Keratinocyte (primary cell): ENCODE measurements at regions not wholly inside any gene's neighbourhood (a gene's known extent, or its start where the extent isn't known, plus 50 kb on each side); places are given as distances from the start of the nearest gene placed in this dataset.

Source experiments
- DNase-seq: peaks from one replicate; pipeline ENCODE4 v3.0.0-alpha.2; 2011; ENCODE audit warnings: low read depth, missing footprints, low spot score
- FAIRE-seq: peaks from 2 replicates; lab custom pipeline; 2011; peaks lifted over from hg19 to GRCh38; lab: Jason Lieb, UNC
- H2AFZ ChIP-seq: 2 replicates; pipeline ENCODE4 v1.6.0; 2012; ENCODE audit warnings: low read length, control low read depth, inconsistent platforms; ENCODE audit not compliant: control insufficient read depth
- H3K27ac ChIP-seq: 2 replicates; pipeline ENCODE4 v1.5.1; 2011; ENCODE audit warnings: low read length; ENCODE audit not compliant: control insufficient read depth, insufficient read depth
- H3K27me3 ChIP-seq: 3 replicates; pipeline ENCODE4 v1.6.0; 2011; ENCODE audit warnings: low read length; ENCODE audit not compliant: control insufficient read depth, insufficient read depth; ENCODE audit errors: extremely low read depth
- H3K36me3 ChIP-seq, 2 experiments: 2 replicates in 1 of 2; 3 replicates in 1 of 2; pipeline ENCODE4 v1.5.1; 2011; ENCODE audit warnings: low read length in 2 of 2, mild to moderate bottlenecking in 1 of 2; ENCODE audit not compliant: control insufficient read depth in 2 of 2, insufficient read depth in 2 of 2; ENCODE audit errors: extremely low read depth in 1 of 2
- H3K4me1 ChIP-seq: 3 replicates; pipeline ENCODE4 v1.5.1; 2011; ENCODE audit warnings: low read length; ENCODE audit not compliant: control insufficient read depth, insufficient read depth; ENCODE audit errors: extremely low read depth
- H3K4me2 ChIP-seq: 3 replicates; pipeline ENCODE4 v1.6.0; 2011; ENCODE audit warnings: low read depth, low read length; ENCODE audit not compliant: control insufficient read depth, insufficient read depth; ENCODE audit errors: extremely low read depth
- H3K4me3 ChIP-seq, 3 experiments: fragments of 200-600 bp in 1 of 3; sonication (generic) in 1 of 3; 2 replicates in 2 of 3; 3 replicates in 1 of 3; pipeline ENCODE4 v1.5.1; 2011 to 2016; ENCODE audit warnings: low read length in 3 of 3, mild to moderate bottlenecking in 3 of 3, control low read depth in 2 of 3, inconsistent platforms in 1 of 3, low read depth in 1 of 3, mixed read lengths in 1 of 3, mixed run types in 1 of 3, moderate library complexity in 1 of 3; ENCODE audit not compliant: control insufficient read depth in 2 of 3, insufficient read depth in 2 of 3; ENCODE audit errors: extremely low read depth in 1 of 3
- H3K79me2 ChIP-seq: 2 replicates; pipeline ENCODE4 v1.6.0; 2012; ENCODE audit warnings: low read length; ENCODE audit not compliant: control insufficient read depth, insufficient read depth
- H3K9ac ChIP-seq: 3 replicates; pipeline ENCODE4 v1.6.0; 2011; ENCODE audit warnings: low read length; ENCODE audit not compliant: control insufficient read depth, insufficient read depth; ENCODE audit errors: extremely low read depth
- H3K9me1 ChIP-seq: 3 replicates; pipeline ENCODE4 v1.6.0; 2011; ENCODE audit warnings: low read length; ENCODE audit not compliant: control insufficient read depth, insufficient read depth; ENCODE audit errors: extremely low read depth
- H3K9me3 ChIP-seq: 2 replicates; pipeline ENCODE4 v1.5.1; 2012; ENCODE audit warnings: low read depth, low read length; ENCODE audit not compliant: control insufficient read depth
- H4K20me1 ChIP-seq: 3 replicates; pipeline ENCODE4 v1.6.0; 2011; ENCODE audit warnings: low read length; ENCODE audit not compliant: control insufficient read depth, insufficient read depth; ENCODE audit errors: extremely low read depth
- EZH2 ChIP-seq: IDR thresholded peaks from one replicate; pipeline ENCODE4 v1.6.1; 2012; ENCODE audit warnings: inconsistent platforms, mild to moderate bottlenecking, low read length, moderate library complexity
- dilution Hi-C: fragments of 300-500 bp; cut with MboI; formaldehyde crosslinking; loops from one replicate; pipeline ENCODE4 v1.7.0; 2020; ENCODE audit warnings: low sequenced_read_pairs; ENCODE audit not compliant: extremely low pct_ligation_motif_present
- TF ChIP-seq, protein P1 (sequence below), 3 experiments: IDR thresholded peaks in 1 of 3; conservative IDR thresholded peaks in 1 of 3; optimal IDR thresholded peaks in 1 of 3; 2 replicates in 2 of 3; 3 replicates in 1 of 3; pipeline versions ENCODE3 to v1.5.1; 2011; ENCODE audit warnings: low read length in 3 of 3, mild to moderate bottlenecking in 3 of 3, moderate library complexity in 2 of 3, control low read depth in 1 of 3, inconsistent platforms in 1 of 3; ENCODE audit not compliant: insufficient read depth in 2 of 3; ENCODE audit errors: extremely low read depth in 1 of 3

DNA sequence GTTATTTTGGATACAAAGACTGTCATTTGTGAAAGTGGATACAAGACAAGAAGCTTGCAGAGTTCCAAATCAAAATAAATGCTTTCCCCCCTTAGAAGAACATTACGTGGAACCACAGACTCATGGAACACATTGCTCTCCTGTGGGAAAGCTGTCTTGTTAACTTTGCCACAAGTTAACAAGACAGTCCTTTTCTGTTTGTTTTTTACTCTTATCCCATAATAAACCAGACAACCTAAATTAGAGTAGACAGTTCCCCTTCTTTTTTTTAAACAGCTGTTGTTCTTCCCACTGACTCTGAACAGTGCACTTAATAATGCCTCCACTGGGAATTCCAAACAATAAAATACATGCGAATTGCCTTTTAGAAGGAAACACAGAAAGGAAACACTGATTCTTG lies 255.3 kb upstream of the UBE2E2 start:
- FAIRE-seq = no peak
- Histone ChIP-seq H3K4me1 (no peaks in the 10 kb centered on the region), H3K36me3 (no peaks in the 10 kb centered on the region), H2AFZ (no peak overlapping the region), H3K79me2 (no peaks in the 10 kb centered on the region), H3K9me1 (no peaks in the 10 kb centered on the region), H4K20me1 (no peaks in the 10 kb centered on the region), H3K9ac (no peak overlapping the region), H3K4me3 (no peak overlapping the region), H3K27me3 (no peaks in the 10 kb centered on the region), H3K4me2 (no peak overlapping the region), H3K27ac (no peak overlapping the region), H3K9me3 (no peaks in the 10 kb centered on the region)
- DNase-seq = no peak
- dilution Hi-C loops = no loop called here
- TF ChIP-seq EZH2 = no peak
- TF ChIP-seq, protein P1, sequence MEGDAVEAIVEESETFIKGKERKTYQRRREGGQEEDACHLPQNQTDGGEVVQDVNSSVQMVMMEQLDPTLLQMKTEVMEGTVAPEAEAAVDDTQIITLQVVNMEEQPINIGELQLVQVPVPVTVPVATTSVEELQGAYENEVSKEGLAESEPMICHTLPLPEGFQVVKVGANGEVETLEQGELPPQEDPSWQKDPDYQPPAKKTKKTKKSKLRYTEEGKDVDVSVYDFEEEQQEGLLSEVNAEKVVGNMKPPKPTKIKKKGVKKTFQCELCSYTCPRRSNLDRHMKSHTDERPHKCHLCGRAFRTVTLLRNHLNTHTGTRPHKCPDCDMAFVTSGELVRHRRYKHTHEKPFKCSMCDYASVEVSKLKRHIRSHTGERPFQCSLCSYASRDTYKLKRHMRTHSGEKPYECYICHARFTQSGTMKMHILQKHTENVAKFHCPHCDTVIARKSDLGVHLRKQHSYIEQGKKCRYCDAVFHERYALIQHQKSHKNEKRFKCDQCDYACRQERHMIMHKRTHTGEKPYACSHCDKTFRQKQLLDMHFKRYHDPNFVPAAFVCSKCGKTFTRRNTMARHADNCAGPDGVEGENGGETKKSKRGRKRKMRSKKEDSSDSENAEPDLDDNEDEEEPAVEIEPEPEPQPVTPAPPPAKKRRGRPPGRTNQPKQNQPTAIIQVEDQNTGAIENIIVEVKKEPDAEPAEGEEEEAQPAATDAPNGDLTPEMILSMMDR (optimal IDR thresholded peaks at IDR 0.05 in 1 of 3, IDR thresholded peaks at IDR 0.05 in 1 of 3, conservative IDR thresholded peaks at IDR 0.05 in 1 of 3; ENCODE audit: extremely low read depth in 1 of 3, insufficient read depth in 2 of 3, low read length in 3 of 3) = no peak

DNA sequence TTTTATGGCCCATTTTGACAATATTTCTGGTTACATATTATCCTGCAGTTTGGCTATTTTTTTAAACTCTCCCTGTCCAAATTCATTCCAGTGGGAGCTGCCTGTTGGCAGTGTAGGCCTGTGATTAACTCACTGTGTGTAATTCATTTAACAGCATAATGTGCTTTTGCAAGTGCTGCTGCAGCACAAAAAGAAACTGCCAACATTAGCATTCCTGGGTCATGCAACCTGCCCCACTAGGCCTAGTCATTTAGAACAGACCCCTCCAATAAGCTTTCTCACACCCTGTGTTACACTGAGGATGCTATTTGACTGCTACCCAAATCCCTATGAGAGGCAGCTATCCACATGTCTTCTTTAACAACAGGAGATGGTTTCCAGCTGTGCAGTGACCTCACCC lies 251.2 kb upstream of the UBE2E2 start:
- H3K9me3 ChIP-seq = no peaks in the 10 kb centered on the region
- no peaks in the 10 kb centered on the region for H3K36me3 ChIP-seq
- no peak overlapping the region for H3K4me3 ChIP-seq
- FAIRE-seq (no peak), DNase-seq (no peak)
- no peak overlapping the region for H3K9ac ChIP-seq
- H3K27me3 ChIP-seq = no peaks in the 10 kb centered on the region
- TF ChIP-seq, protein P1 (optimal IDR thresholded peaks at IDR 0.05 in 1 of 3, IDR thresholded peaks at IDR 0.05 in 1 of 3, conservative IDR thresholded peaks at IDR 0.05 in 1 of 3; ENCODE audit: extremely low read depth in 1 of 3, insufficient read depth in 2 of 3, low read length in 3 of 3) = no peak
- TF ChIP-seq EZH2 = no peak
- H3K9me1 ChIP-seq = no peaks in the 10 kb centered on the region
- no peaks in the 10 kb centered on the region for H3K79me2 ChIP-seq
- no peak overlapping the region for H2AFZ ChIP-seq
- H3K4me2 ChIP-seq = no peak overlapping the region
- no peaks in the 10 kb centered on the region for H4K20me1 ChIP-seq
- no peak overlapping the region for H3K27ac ChIP-seq
- dilution Hi-C loops = no loop called here
- H3K4me1 ChIP-seq = no peaks in the 10 kb centered on the region
